ENCODE measurements at regions not wholly inside any gene's neighbourhood (a gene's known extent, or its start where the extent isn't known, plus 50 kb on each side); places are given as distances from the start of the nearest gene placed in this dataset.

- no peak for DNase-seq
Observed at GRCh38 chr3:18825665-18826064, 322.6 kb upstream of the KCNH8 start.

- DNase-seq = no peak
Observed at GRCh38 chr3:18813300-18813699, 335.0 kb upstream of the KCNH8 start.

DNA sequence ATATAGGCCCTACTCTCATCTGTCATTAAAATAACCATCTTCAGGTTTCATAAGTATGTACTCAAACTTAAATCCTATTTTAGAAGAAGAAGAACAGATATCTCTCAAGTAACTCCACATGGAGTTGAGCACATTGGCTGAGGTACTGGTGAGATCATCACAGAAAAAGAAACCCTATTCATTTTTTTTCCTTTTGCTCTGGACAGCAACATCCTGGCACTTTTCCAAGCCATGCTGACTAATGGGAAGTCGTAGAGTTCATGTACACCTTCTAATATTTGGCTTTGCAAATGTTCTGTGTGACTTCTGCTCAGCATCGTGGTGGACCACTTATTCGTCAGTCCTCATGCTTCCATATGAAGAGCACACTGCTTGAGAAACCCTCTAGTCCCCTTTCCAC, 336.0 kb upstream of the KCNH8 start:
- DNase-seq = no peak

- DNase-seq = no peak
Observed at GRCh38 chr3:18810306-18810661, 338.0 kb upstream of the KCNH8 start.

DNA sequence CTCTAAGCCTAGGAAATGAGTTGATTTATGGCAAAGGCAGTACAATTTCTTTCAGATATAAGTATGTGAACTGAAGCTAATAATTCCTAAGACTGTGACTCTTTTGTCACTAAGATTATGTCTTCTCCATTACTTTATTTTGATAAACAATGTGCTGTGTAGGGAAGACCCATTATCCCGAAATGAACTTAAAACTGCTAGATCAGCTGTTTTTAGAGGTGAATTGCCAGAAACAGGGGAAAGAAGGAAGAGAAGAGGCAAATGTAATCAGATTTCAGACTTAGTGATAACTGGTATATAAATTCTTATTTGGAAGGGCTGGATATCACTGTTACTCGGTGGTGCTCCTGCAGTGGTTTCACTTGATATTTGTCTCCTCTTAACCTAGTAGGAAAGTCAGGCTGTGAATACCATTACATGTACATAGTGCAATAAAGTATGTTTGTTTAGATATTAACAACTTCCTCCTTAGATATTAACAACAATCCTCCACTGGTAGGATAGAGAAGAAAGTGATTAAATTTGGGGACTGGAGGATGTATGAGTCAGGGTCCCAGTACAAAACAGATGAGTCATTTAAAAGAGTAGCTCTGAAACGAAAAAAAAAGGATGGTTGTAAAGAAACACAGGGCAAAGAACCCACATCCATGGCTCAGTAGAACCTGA, 338.5 kb upstream of the KCNH8 start:
- DNase-seq = no peak

DNA sequence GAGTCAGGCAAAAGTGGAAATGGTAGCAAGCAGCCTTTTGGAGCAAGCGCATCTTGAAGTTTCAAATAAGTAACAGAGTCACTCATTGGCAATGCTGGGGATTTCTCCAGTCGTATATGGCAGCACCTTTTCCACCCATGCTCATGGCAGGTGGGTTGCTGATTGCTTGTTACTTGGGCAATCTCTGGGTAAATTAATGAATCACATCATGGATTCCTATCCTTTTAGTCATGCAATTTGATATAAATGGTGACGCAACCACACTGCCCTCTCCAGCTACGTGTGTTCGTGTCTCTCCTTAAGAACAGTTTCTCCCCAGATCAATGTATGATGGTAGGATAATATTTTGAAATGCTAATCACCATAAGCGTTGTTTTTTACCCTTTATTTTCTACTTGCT, 339.9 kb upstream of the KCNH8 start:
- no peak for DNase-seq

DNA sequence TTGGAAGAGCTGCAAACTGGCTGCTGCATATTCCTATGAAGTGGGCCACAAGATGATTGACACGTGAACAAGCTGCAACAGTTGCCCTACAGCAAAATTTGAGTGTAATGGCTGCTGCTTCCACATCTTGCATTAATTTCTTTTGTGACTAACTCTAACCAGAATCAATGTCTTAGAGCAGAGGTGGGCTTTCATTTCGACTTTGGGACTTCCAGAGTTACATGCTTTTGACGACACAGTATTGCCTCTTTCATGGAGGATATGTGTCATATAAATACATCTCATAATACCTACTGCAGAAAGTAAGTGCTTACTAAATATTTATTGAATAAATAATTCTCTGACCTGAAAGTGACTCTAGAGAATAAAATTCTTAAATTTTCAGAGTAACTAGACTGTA, 340.7 kb upstream of the KCNH8 start:
- no peak for DNase-seq

DNA sequence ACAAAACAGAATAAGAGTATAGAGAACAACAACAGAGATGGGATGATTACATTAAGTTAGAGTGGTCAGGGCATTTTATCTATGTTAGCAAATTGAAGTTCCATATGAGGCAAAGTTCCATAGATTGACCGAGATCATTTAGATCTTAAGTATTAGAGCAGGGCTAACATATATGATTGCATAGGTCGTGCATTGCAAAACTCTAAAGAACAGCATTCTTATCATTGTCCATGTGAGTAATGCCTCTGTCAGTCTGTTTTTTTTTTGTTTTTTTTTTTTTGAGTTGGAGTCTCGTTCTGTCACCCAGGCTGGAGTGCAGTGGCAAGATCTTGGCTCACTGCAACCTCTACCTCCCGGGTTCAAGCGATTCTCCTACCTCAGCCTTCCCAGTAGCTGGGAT, 341.7 kb upstream of the KCNH8 start:
- DNase-seq = no peak

DNA sequence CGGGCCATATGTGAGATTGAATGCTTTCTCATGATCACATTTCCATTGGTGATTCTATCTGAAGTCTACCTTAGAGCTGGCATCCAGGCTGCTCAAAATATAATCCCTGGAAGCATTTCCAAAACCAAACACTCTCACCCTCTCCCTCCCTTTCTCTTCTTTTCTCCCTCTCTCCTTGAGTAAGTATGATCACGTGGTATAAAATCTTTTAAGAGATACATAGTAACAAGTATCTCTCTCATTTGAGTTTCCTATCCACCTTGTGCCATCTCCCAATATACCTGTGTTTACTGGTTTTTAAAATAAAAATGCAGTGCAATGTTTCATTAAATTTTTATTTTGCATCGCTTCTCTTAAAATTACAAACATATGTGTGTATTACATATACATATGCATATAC, 350.9 kb upstream of the KCNH8 start:
- DNase-seq = no peak

DNA sequence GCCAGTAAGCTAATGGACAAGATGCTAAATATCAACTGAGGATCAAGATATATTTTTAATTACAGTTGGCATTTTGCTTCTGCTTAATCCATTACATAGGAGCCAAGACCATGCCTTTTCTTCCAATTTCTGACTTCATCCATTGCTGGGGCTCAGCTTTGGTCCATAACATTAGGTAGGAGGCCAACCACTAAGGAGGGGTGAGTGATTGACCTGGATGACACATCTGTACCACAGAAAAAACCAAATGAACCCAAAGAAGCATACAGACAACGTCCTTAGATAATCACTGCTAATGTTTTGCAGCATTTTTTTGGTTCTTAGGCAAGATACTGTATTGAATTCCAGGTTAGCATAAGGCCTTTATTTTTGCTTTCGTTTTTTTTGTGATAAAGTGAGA, 353.2 kb upstream of the KCNH8 start:
- no peak for DNase-seq

DNA sequence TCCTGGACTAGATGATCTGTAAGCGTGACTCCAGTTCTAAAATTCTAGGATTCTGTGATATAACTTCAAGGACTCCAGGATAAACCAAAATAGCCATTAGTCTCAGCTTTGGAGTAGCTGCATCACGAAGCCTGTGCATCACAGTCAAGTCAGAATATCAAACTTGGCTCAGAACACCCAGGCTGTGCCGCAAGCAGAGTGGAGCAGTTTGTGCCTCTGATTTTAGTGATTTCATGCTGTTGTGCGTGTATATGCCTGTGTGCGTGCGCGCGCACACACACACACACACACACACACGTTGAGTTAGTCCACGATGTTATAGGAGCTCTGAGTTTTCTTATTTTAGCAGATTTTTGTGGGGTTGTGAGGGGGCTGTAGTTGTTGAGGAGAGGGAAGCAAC, 356.6 kb upstream of the KCNH8 start:
- no peak for DNase-seq

GRCh38 chr3:18791182-18791581, 357.1 kb upstream of the KCNH8 start:
- no peak for DNase-seq

GRCh38 chr3:18790384-18790783, 357.9 kb upstream of the KCNH8 start:
- no peak for DNase-seq

DNA sequence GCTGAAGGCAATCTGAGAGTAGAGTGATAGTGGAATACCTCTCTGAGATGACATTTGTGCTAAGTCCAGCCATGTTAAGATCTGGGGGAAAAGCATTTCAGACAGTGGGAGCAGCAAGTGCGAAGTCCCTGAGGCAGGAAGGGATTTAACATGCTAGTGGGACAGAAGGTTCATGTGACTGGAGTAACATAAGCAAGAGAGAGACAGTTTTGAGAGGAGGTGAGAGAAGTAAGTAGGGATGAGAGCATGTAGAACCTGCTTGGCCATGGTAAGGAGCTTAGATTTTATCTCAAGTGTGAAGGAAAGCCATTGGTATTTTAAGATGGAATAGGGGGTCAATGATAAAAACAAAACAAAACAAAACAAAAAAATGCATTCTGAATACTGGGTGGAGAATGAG, 358.6 kb upstream of the KCNH8 start:
- DNase-seq = no peak

- no peak for DNase-seq
Observed at GRCh38 chr3:18787441-18787840, 360.9 kb upstream of the KCNH8 start.

DNA sequence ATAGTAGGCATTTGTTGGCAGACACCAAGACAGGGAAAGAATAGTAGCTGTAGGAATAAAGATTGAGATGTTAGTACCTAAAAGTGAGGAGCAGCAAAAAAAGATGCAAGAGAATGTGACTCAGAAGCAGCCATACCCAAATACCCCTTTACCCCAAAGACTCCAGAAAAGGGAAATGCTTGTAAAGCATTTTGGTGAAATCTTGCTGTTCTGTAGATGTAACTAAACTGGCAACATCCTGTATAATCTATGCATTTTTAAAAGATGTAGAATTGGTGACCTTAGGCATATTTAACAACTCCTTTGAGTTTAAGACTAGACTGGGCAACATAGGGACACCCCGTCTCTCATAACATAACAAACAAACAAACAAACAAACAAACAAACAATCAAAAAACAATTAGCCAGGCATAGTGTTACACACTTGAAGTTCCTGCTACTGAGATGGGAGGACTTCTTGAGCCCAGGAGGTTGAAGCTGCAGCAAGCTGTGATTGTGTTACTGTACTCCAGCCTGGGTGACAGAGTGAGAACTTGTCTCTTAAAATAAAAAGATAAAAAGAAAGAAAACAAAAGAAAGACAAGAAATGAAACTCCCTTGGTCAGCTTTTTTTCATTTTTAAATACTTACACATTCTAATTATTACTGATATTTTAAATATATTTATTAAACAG, 361.5 kb upstream of the KCNH8 start:
- DNase-seq = no peak

DNA sequence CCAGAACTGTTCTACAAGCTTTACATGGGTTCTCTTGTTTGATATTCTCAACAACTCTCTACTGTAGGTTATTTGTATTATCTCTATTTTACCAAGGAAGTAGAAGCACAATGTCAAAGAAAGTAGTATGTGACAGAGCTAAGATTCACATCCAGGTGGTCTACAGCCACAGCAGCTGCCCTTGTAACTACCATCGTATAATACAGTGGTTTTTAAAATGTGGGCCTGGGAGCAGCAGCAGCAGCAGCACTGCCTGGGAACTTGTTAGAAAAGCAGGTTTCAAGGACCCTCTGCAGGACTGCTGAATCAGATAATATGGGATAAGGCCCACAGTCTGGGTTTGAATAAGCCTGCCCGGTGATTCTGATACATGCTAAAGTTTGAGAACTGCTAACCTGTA, 357.1 kb upstream of the SATB1 start:
- no peak for DNase-seq

DNA sequence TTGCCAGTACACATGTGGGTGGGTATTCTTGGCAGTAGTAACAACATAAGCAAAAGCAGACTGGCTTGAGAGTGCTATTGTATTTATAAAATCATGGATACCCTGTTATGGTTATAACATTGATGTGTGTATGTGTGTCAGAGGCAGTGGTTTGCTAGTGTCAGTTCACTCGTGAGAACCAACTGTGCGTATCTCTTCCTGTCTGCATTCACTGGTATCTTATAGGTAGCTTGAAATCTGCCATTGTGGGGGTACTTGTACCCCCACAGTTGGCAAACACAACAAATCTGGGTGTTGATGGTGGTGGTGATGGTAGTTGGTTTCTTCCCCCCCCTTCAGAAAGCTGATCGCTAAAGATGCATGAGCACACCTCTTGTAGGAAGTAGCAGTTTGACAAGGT, 355.8 kb upstream of the SATB1 start:
- no peak for DNase-seq

DNA sequence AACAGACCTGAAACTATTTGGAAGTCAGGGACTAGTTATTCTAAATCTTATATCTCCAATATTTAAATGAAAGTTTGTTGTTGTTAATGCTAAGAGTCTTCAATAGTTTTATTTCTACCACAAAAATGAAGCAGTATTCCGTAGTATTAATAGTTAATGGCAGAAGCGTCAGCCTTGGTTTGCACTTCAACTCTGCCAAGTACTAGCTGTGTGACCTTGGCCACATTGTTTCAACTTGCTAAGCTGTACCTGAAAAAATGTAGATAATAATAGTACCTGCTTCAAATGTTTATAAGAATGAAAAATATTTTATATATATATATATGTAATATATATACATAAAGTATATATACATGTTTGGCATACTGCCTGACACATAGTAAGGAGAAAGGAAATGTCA, 354.6 kb upstream of the SATB1 start:
- no peak for DNase-seq

GRCh38 chr3:18778598-18778997, 353.5 kb upstream of the SATB1 start:
- DNase-seq = no peak

DNA sequence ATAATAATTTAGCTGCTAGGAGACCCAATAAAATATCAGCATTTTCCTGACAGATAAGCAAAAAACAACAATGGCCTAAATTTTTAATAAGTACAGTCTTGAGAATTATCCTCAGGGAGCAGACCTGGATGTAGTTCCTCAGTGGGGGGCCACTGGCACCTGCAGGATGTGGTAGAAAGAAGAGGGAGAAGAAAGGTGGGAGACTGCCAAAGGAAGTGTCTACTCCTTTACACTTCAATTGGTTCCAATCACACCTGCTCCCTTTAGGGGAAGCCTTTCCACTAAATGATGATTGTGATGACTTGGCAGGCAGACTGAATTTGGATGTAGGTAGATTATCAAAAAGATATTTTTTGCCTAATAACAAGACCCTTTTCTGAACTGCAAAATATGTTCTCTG, 353.0 kb upstream of the SATB1 start:
- DNase-seq = no peak

- DNase-seq = no peak
Observed at GRCh38 chr3:18775501-18775900, 350.4 kb upstream of the SATB1 start.

DNA sequence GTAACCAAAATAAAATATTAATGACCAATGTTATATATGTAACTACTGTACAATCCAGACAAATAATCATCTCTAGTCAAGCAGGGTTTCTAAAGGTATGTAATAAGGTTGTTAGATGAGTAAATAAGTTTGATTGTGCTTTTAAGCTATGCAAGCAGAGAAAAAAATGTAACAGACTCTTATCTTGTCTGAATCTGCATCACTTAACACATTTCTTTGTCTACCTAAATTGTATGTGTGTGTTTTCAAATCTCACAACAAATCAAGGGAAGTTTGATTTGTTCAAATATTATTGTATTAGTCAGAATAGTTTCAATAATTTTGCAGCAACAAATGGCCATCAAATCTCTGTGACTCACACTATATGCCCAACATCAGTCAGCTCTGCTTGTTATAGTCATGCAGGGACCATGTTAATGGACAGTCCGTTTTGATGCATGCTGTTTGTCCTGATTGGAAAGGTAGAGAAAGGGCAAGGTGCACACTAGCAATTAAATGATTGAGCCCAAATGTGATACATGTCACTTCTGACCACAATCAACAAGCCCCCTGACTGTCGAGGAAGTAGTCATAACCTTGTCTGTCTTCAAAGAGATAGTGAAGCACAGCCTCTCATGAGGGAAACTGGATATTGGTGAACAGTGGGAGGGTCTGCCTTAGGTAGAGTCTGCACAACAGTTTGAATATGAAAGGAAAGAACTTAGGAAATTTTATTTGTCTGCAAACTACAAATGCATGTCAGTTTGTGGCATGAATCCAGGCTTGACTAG, 349.4 kb upstream of the SATB1 start:
- DNase-seq = no peak

DNA sequence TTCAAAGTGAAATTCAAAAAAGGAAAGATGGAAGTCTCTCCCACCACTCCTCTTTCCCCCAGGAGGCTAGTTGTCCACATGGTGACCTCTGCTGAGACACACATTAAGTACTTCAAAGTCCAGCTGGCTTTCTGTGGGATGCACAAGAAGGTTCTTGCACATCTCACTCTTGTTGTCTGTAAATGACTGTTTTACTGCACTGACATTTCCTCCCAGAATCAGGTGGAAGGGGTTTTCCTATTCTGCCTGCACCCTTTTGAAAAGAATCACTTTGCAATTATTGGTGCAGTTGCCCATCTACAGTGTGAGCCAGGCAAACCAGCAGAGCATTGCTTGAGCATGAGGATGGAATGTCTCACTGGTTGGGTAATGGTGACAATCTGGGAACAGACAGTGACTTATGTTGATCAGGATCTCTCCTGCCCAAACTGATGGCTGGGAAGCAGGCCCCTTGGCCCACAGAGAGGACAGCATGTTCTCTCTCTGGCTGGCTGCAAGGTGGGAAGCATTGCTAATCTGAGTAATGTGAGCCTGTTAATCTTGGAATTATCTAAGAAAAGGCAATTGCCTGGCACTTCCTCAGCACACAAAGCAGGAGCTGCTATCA, 347.7 kb upstream of the SATB1 start:
- DNase-seq = no peak

Measured in stimulated activated CD8-positive, alpha-beta memory T cell treated with anti-CD3 and anti-CD28 coated beads, Interleukin-4, amount 100 ng/mL, for 48 hours (primary cell).